ENCODE measurements at regions not wholly inside any gene's neighbourhood (a gene's known extent, or its start where the extent isn't known, plus 50 kb on each side); places are given as distances from the start of the nearest gene placed in this dataset.
"Not testable (repeated sequence)": the region's sequence is repeated elsewhere in the genome, so short reads cannot be mapped to it uniquely, and the experiment has no call there.

GRCh38 chr9:86485359-86485758, 131.1 kb upstream of the TUT7 start:
- H3K4me3 Mint-ChIP-seq (ENCODE audit: unreplicated experiment): no peak overlapping the region
- H3K4me1 Mint-ChIP-seq (ENCODE audit: unreplicated experiment): peaks cover 23% of the 10 kb centered on the region
- no peak for DNase-seq (ENCODE audit: extremely low spot score, unreplicated experiment)
- no peaks in the 10 kb centered on the region for H3K9me3 Mint-ChIP-seq (ENCODE audit: unreplicated experiment)
- H3K36me3 Mint-ChIP-seq (ENCODE audit: unreplicated experiment): no peaks in the 10 kb centered on the region
- H3K27ac Mint-ChIP-seq (ENCODE audit: unreplicated experiment): no peak overlapping the region
- TF ChIP-seq CTCF (IDR thresholded peaks at IDR 0.05): no peak
- no peaks in the 10 kb centered on the region for H3K27me3 Mint-ChIP-seq (ENCODE audit: unreplicated experiment)

GRCh38 chr9:86483496-86483895, 129.3 kb upstream of the TUT7 start:
- H3K9me3 Mint-ChIP-seq (ENCODE audit: unreplicated experiment): no peaks in the 10 kb centered on the region
- H3K27me3 Mint-ChIP-seq (ENCODE audit: unreplicated experiment): no peaks in the 10 kb centered on the region
- no peak overlapping the region for H3K4me3 Mint-ChIP-seq (ENCODE audit: unreplicated experiment)
- H3K27ac Mint-ChIP-seq (ENCODE audit: unreplicated experiment): no peak overlapping the region
- DNase-seq (ENCODE audit: extremely low spot score, unreplicated experiment): no peak
- peaks cover 3% of the 10 kb centered on the region for H3K36me3 Mint-ChIP-seq (ENCODE audit: unreplicated experiment)
- no peak for TF ChIP-seq CTCF (IDR thresholded peaks at IDR 0.05)
- H3K4me1 Mint-ChIP-seq (ENCODE audit: unreplicated experiment): peaks cover 23% of the 10 kb centered on the region

- TF ChIP-seq CTCF (IDR thresholded peaks at IDR 0.05): no peak
- no peak overlapping the region for H3K27ac Mint-ChIP-seq (ENCODE audit: unreplicated experiment)
- no peaks in the 10 kb centered on the region for H3K9me3 Mint-ChIP-seq (ENCODE audit: unreplicated experiment)
- no peak for DNase-seq (ENCODE audit: extremely low spot score, unreplicated experiment)
- H3K36me3 Mint-ChIP-seq (ENCODE audit: unreplicated experiment): peaks cover 3% of the 10 kb centered on the region
- H3K27me3 Mint-ChIP-seq (ENCODE audit: unreplicated experiment): no peaks in the 10 kb centered on the region
- peaks cover 14% of the 10 kb centered on the region for H3K4me1 Mint-ChIP-seq (ENCODE audit: unreplicated experiment)
- H3K4me3 Mint-ChIP-seq (ENCODE audit: unreplicated experiment): no peak overlapping the region
Observed at GRCh38 chr9:86481466-86481865, 127.3 kb upstream of the TUT7 start.

GRCh38 chr9:86475255-86475654, 121.0 kb upstream of the TUT7 start:
- H3K4me3 Mint-ChIP-seq (ENCODE audit: unreplicated experiment); H3K27me3 Mint-ChIP-seq (ENCODE audit: unreplicated experiment); H3K27ac Mint-ChIP-seq (ENCODE audit: unreplicated experiment); DNase-seq (ENCODE audit: extremely low spot score, unreplicated experiment); H3K36me3 Mint-ChIP-seq (ENCODE audit: unreplicated experiment); H3K9me3 Mint-ChIP-seq (ENCODE audit: unreplicated experiment); H3K4me1 Mint-ChIP-seq (ENCODE audit: unreplicated experiment): not testable (repeated sequence)

- Mint-ChIP-seq H3K9me3 (ENCODE audit: unreplicated experiment) (no peaks in the 10 kb centered on the region), H3K4me3 (ENCODE audit: unreplicated experiment) (no peak overlapping the region), H3K27ac (ENCODE audit: unreplicated experiment) (no peak overlapping the region), H3K36me3 (ENCODE audit: unreplicated experiment) (no peaks in the 10 kb centered on the region), H3K27me3 (ENCODE audit: unreplicated experiment) (no peaks in the 10 kb centered on the region), H3K4me1 (ENCODE audit: unreplicated experiment) (peaks cover 3% of the 10 kb centered on the region)
- TF ChIP-seq CTCF (IDR thresholded peaks at IDR 0.05): no peak
- no peak for DNase-seq (ENCODE audit: extremely low spot score, unreplicated experiment)
Observed at GRCh38 chr9:86471171-86471815, 117.1 kb upstream of the TUT7 start.

- Mint-ChIP-seq H3K4me3 (ENCODE audit: unreplicated experiment) (no peak overlapping the region), H3K36me3 (ENCODE audit: unreplicated experiment) (no peaks in the 10 kb centered on the region), H3K27ac (ENCODE audit: unreplicated experiment) (no peak overlapping the region), H3K4me1 (ENCODE audit: unreplicated experiment) (peaks cover 3% of the 10 kb centered on the region), H3K27me3 (ENCODE audit: unreplicated experiment) (no peaks in the 10 kb centered on the region), H3K9me3 (ENCODE audit: unreplicated experiment) (no peaks in the 10 kb centered on the region)
- no peak for TF ChIP-seq CTCF (IDR thresholded peaks at IDR 0.05)
- no peak for DNase-seq (ENCODE audit: extremely low spot score, unreplicated experiment)
Observed at GRCh38 chr9:86470326-86470725, 116.1 kb upstream of the TUT7 start.

Data from osteocyte (in vitro differentiated cells).